Naive thymus-derived CD4-positive, alpha-beta T cell (primary cell): ENCODE measurements at regions not wholly inside any gene's neighbourhood (a gene's known extent, or its start where the extent isn't known, plus 50 kb on each side); places are given as distances from the start of the nearest gene placed in this dataset.

ENCODE experiments used
- ATAC-seq: fragments of 150-1000 bp; cut with Tn5 transposase; 2 replicates; pipeline ENCODE4 v1.10.0; 2021; ENCODE audit warnings: mild to moderate bottlenecking, moderate library complexity
- CTCF ChIA-PET: fragments of 350-600 bp; sonication (Branson Sonifier 250); formaldehyde crosslinking; loops from one replicate; lab custom pipeline; 2021; ENCODE audit warnings: antibody characterized with exemption; lab: Charles Lee
- POLR2A ChIA-PET: fragments of 350-600 bp; sonication (Branson Sonifier 250); formaldehyde crosslinking; loops from one replicate; lab custom pipeline; 2021; ENCODE audit warnings: antibody characterized with exemption, inconsistent platforms; lab: Charles Lee
- DNase-seq, 9 donors: peaks; one replicate each; pipeline versions ENCODE4 v3.0.0 to v3.0.0-alpha.2; 2020 to 2022; ENCODE audit warnings: mixed read lengths in 1 of 9
- H3K27ac ChIP-seq: one replicate; pipeline ENCODE4 v1.7.0; 2013; ENCODE audit warnings: mild to moderate bottlenecking, low read depth, low read length, moderate library complexity
- H3K27me3 ChIP-seq, 2 donors: one replicate each; pipeline ENCODE4 v1.7.0; 2013; ENCODE audit warnings: low read length in 2 of 2, mild to moderate bottlenecking in 2 of 2, moderate library complexity in 2 of 2; ENCODE audit not compliant: control insufficient read depth in 2 of 2, insufficient read depth in 2 of 2
- H3K36me3 ChIP-seq, 3 experiments: 1 replicate in 2 of 3; 2 replicates in 1 of 3; pipeline ENCODE4 v1.7.0; 2013; ENCODE audit warnings: low read length in 3 of 3, mild to moderate bottlenecking in 3 of 3, moderate library complexity in 1 of 3; ENCODE audit not compliant: insufficient read depth in 3 of 3, control insufficient read depth in 2 of 3
- H3K4me1 ChIP-seq, 2 donors: one replicate each; pipeline ENCODE4 v1.7.0; 2013; ENCODE audit warnings: low read length in 2 of 2, mild to moderate bottlenecking in 2 of 2, moderate library complexity in 1 of 2; ENCODE audit not compliant: control insufficient read depth in 2 of 2, insufficient read depth in 2 of 2
- H3K4me3 ChIP-seq: 2 replicates; pipeline ENCODE4 v1.7.0; 2013; ENCODE audit warnings: mild to moderate bottlenecking, low read length
- H3K9me3 ChIP-seq, 3 experiments: 1 replicate in 2 of 3; 2 replicates in 1 of 3; pipeline ENCODE4 v1.7.0; 2013; ENCODE audit warnings: low read length in 3 of 3; ENCODE audit not compliant: control insufficient read depth in 2 of 3
- H3K27ac Mint-ChIP-seq, 9 donors: one replicate each; pipeline ENCODE4 v1.8.0; 2020 to 2022; ENCODE audit warnings: mixed read lengths in 9 of 9, mild to moderate bottlenecking in 8 of 9, moderate library complexity in 5 of 9, inconsistent platforms in 2 of 9
- H3K27me3 Mint-ChIP-seq, 5 donors: one replicate each; pipeline ENCODE4 v1.8.0; 2021 to 2022; ENCODE audit warnings: mixed read lengths in 5 of 5, mild to moderate bottlenecking in 1 of 5
- H3K36me3 Mint-ChIP-seq, 5 donors: one replicate each; pipeline ENCODE4 v1.8.0; 2020 to 2022; ENCODE audit warnings: mixed read lengths in 5 of 5, mild to moderate bottlenecking in 3 of 5, inconsistent platforms in 1 of 5
- H3K4me1 Mint-ChIP-seq, 7 donors: one replicate each; pipeline ENCODE4 v1.8.0; 2020 to 2022; ENCODE audit warnings: mixed read lengths in 7 of 7, mild to moderate bottlenecking in 3 of 7, inconsistent platforms in 1 of 7
- H3K4me3 Mint-ChIP-seq, 10 donors: one replicate each; pipeline ENCODE4 v1.8.0; 2020 to 2022; ENCODE audit warnings: mild to moderate bottlenecking in 10 of 10, mixed read lengths in 10 of 10, moderate library complexity in 6 of 10, inconsistent platforms in 2 of 10
- H3K9me3 Mint-ChIP-seq, 11 donors: one replicate each; pipeline ENCODE4 v1.8.0; 2020 to 2022; ENCODE audit warnings: mixed read lengths in 11 of 11, mild to moderate bottlenecking in 4 of 11, inconsistent platforms in 1 of 11, moderate library complexity in 1 of 11
- intact Hi-C, 2 donors: fragments of 100-400 bp; cut with micrococcal nuclease; formaldehyde crosslinking; loops; one replicate each; pipeline ENCODE4 v1.15.1; 2023

- no peak overlapping the region for H3K27ac Mint-ChIP-seq
- H3K36me3 ChIP-seq = no peaks in the 10 kb centered on the region
- no peak overlapping the region for H3K27ac ChIP-seq
- DNase-seq (no peak), ATAC-seq (no peak)
- no peak overlapping the region for H3K4me3 Mint-ChIP-seq
- H3K36me3 Mint-ChIP-seq = no peaks in the 10 kb centered on the region
- no peaks in the 10 kb centered on the region for H3K27me3 ChIP-seq
- intact Hi-C loops = no loop called here
- H3K9me3 Mint-ChIP-seq = peaks cover 0 to 5% (median 0%) of the 10 kb centered on the region in 11 donors
- ChIA-PET POLR2A (no interaction called here), CTCF (no interaction called here)
- H3K9me3 ChIP-seq = no peaks in the 10 kb centered on the region
- H3K4me1 Mint-ChIP-seq = no peaks in the 10 kb centered on the region
- peaks cover 0 to 14% (median 0%) of the 10 kb centered on the region in 5 donors for H3K27me3 Mint-ChIP-seq
- no peaks in the 10 kb centered on the region for H3K4me1 ChIP-seq
- no peak overlapping the region for H3K4me3 ChIP-seq
Observed at GRCh38 chr10:117933036-117933435, 113.7 kb downstream of the RAB11FIP2 start.

- Histone ChIP-seq H3K27ac (no peak overlapping the region), H3K4me3 (no peak overlapping the region), H3K27me3 (no peaks in the 10 kb centered on the region), H3K36me3 (no peaks in the 10 kb centered on the region), H3K9me3 (no peaks in the 10 kb centered on the region), H3K4me1 (no peaks in the 10 kb centered on the region)
- intact Hi-C loops = no loop called here
- peaks cover 0 to 6% (median 0%) of the 10 kb centered on the region in 5 donors for H3K27me3 Mint-ChIP-seq
- H3K9me3 Mint-ChIP-seq = peaks cover 0 to 5% (median 0%) of the 10 kb centered on the region in 11 donors
- CTCF ChIA-PET = no interaction called here
- no peak overlapping the region for H3K27ac Mint-ChIP-seq
- no peak overlapping the region for H3K4me3 Mint-ChIP-seq
- no peaks in the 10 kb centered on the region for H3K4me1 Mint-ChIP-seq
- no peak for DNase-seq
- POLR2A ChIA-PET = no interaction called here
- H3K36me3 Mint-ChIP-seq = no peaks in the 10 kb centered on the region
- ATAC-seq = no peak
Observed at GRCh38 chr10:117934477-117934876, 112.3 kb downstream of the RAB11FIP2 start.

- no peaks in the 10 kb centered on the region for H3K36me3 ChIP-seq
- Mint-ChIP-seq H3K9me3 (peaks cover 0 to 5% (median 0%) of the 10 kb centered on the region in 11 donors), H3K4me1 (no peaks in the 10 kb centered on the region), H3K36me3 (no peaks in the 10 kb centered on the region), H3K4me3 (no peak overlapping the region), H3K27ac (no peak overlapping the region), H3K27me3 (peaks cover 0 to 6% (median 0%) of the 10 kb centered on the region in 5 donors)
- DNase-seq (no peak), ATAC-seq (no peak)
- no peak overlapping the region for H3K27ac ChIP-seq
- intact Hi-C loops = no loop called here
- CTCF ChIA-PET = no interaction called here
- no peak overlapping the region for H3K4me3 ChIP-seq
- H3K9me3 ChIP-seq = no peaks in the 10 kb centered on the region
- no peaks in the 10 kb centered on the region for H3K4me1 ChIP-seq
- no peaks in the 10 kb centered on the region for H3K27me3 ChIP-seq
- POLR2A ChIA-PET = no interaction called here
Observed at GRCh38 chr10:117936141-117936540, 110.6 kb downstream of the RAB11FIP2 start.

- H3K27me3 ChIP-seq = no peaks in the 10 kb centered on the region
- H3K9me3 ChIP-seq = no peaks in the 10 kb centered on the region
- H3K36me3 ChIP-seq = no peaks in the 10 kb centered on the region
- H3K4me3 ChIP-seq = no peak overlapping the region
- no peak for DNase-seq
- Mint-ChIP-seq H3K4me1 (no peaks in the 10 kb centered on the region), H3K4me3 (no peak overlapping the region), H3K27ac (no peak overlapping the region), H3K36me3 (no peaks in the 10 kb centered on the region), H3K27me3 (peaks cover 0 to 6% (median 0%) of the 10 kb centered on the region in 5 donors), H3K9me3 (peaks cover 0 to 5% (median 0%) of the 10 kb centered on the region in 11 donors)
- ChIA-PET CTCF (no interaction called here), POLR2A (no interaction called here)
- H3K4me1 ChIP-seq = no peaks in the 10 kb centered on the region
- H3K27ac ChIP-seq = no peak overlapping the region
- ATAC-seq = no peak
- intact Hi-C loops = no loop called here
Observed at GRCh38 chr10:117936566-117936965, 110.2 kb downstream of the RAB11FIP2 start.

GRCh38 chr10:117936976-117937375 lies 109.8 kb downstream of the RAB11FIP2 start:
- DNase-seq = no peak
- CTCF ChIA-PET = no interaction called here
- POLR2A ChIA-PET = no interaction called here

GRCh38 chr10:117938104-117938503 lies 108.6 kb downstream of the RAB11FIP2 start:
- H3K4me1 Mint-ChIP-seq = no peaks in the 10 kb centered on the region
- peaks cover 0 to 1% (median 0%) of the 10 kb centered on the region in 11 donors for H3K9me3 Mint-ChIP-seq

More at GRCh38 chr10:117936976-117937375, 109.8 kb downstream of the RAB11FIP2 start:
- Histone ChIP-seq H3K4me3 (no peak overlapping the region), H3K4me1 (no peaks in the 10 kb centered on the region), H3K27me3 (no peaks in the 10 kb centered on the region), H3K27ac (no peak overlapping the region), H3K9me3 (no peaks in the 10 kb centered on the region), H3K36me3 (no peaks in the 10 kb centered on the region)
- Mint-ChIP-seq H3K4me3 (no peak overlapping the region), H3K36me3 (no peaks in the 10 kb centered on the region), H3K27ac (no peak overlapping the region), H3K27me3 (peaks cover 0 to 6% (median 0%) of the 10 kb centered on the region in 5 donors), H3K9me3 (peaks cover 0 to 5% (median 0%) of the 10 kb centered on the region in 11 donors), H3K4me1 (no peaks in the 10 kb centered on the region)
- intact Hi-C loops = no loop called here
- no peak for ATAC-seq

GRCh38 chr10:117942226-117942625 lies 104.5 kb downstream of the RAB11FIP2 start:
- H3K4me3 ChIP-seq = no peak overlapping the region
- H3K27ac ChIP-seq = no peak overlapping the region
- Mint-ChIP-seq H3K4me1 (no peaks in the 10 kb centered on the region), H3K9me3 (peaks cover 0 to 2% (median 0%) of the 10 kb centered on the region in 11 donors), H3K27me3 (peaks cover 0 to 11% (median 0%) of the 10 kb centered on the region in 5 donors), H3K4me3 (no peak overlapping the region), H3K27ac (no peak overlapping the region), H3K36me3 (no peaks in the 10 kb centered on the region)
- no peaks in the 10 kb centered on the region for H3K4me1 ChIP-seq
- no peaks in the 10 kb centered on the region for H3K36me3 ChIP-seq
- intact Hi-C loops = no loop called here
- ChIA-PET CTCF (no interaction called here), POLR2A (no interaction called here)
- H3K9me3 ChIP-seq = no peaks in the 10 kb centered on the region
- ATAC-seq (no peak), DNase-seq (no peak)
- no peaks in the 10 kb centered on the region for H3K27me3 ChIP-seq

More at GRCh38 chr10:117938104-117938503, 108.6 kb downstream of the RAB11FIP2 start:
- Histone ChIP-seq H3K9me3 (no peaks in the 10 kb centered on the region), H3K27ac (no peak overlapping the region), H3K4me3 (no peak overlapping the region), H3K36me3 (no peaks in the 10 kb centered on the region), H3K4me1 (no peaks in the 10 kb centered on the region), H3K27me3 (no peaks in the 10 kb centered on the region)
- intact Hi-C loops = no loop called here
- Mint-ChIP-seq H3K27ac (peak overlapping the region in 1 of 9 donors; percentile 9), H3K4me3 (no peak overlapping the region), H3K36me3 (no peaks in the 10 kb centered on the region), H3K27me3 (peaks cover 0 to 6% (median 0%) of the 10 kb centered on the region in 5 donors)
- DNase-seq = no peak
- ATAC-seq = no peak
- ChIA-PET CTCF (no interaction called here), POLR2A (no interaction called here)
